ENCODE measurements at regions not wholly inside any gene's neighbourhood (a gene's known extent, or its start where the extent isn't known, plus 50 kb on each side); places are given as distances from the start of the nearest gene placed in this dataset.
A peak's percentile ranks its signal among the peaks of the same experiment; 100 is the strongest.

GRCh38 chr16:14341324-14342225, 270.5 kb downstream of the MRTFB start:
- WGBS (ENCODE audit: insufficient coverage, low coverage, missing lambda C conversion rate): 6% methylated on average over 4 of the region's 4 CpGs
- Histone ChIP-seq H3K9me1 (ENCODE audit: control insufficient read depth, insufficient read depth, low read length) (no peaks in the 10 kb centered on the region), H3K4me3 (no peak overlapping the region), H3K4me2 (ENCODE audit: insufficient read depth, low read length) (no peak overlapping the region), H3K36me3 (ENCODE audit: control insufficient read depth, insufficient read depth, low read length) (no peaks in the 10 kb centered on the region), H3K4me1 (replicated peaks in 1 of 2; ENCODE audit: control insufficient read depth in 2 of 2, insufficient read depth in 2 of 2, low read length in 2 of 2) (peaks cover 0 to 4% of the 10 kb centered on the region in 2 experiments; a peak in 2 of 5 replicates), H3K79me2 (ENCODE audit: control insufficient read depth, insufficient read depth, low read length) (no peaks in the 10 kb centered on the region), H3K27ac (ENCODE audit: extremely low read depth, low read depth, low read length) (no peak overlapping the region), H4K20me1 (replicated peaks; ENCODE audit: control insufficient read depth, insufficient read depth, low read length) (0 out of 2 replicates have a peak, but pooled peaks cover 3% of the 10 kb centered on the region), H3K9me3 (replicated peaks; ENCODE audit: control insufficient read depth, insufficient read depth, low read depth, low read length) (0 out of 2 replicates have a peak, but pooled peaks cover 3% of the 10 kb centered on the region), H2AFZ (ENCODE audit: low read depth, low read length) (no peak overlapping the region), H3K27me3 (ENCODE audit: control insufficient read depth in 2 of 2, insufficient read depth in 2 of 2, low read length in 2 of 2) (peaks cover 6 to 28% of the 10 kb centered on the region in 2 experiments; a peak in 4 of 5 replicates), H3K9ac (ENCODE audit: insufficient read depth in 1 of 2, low read depth in 2 of 2, low read length in 2 of 2) (no peak overlapping the region)
- TF ChIP-seq IFI16 (CRISPR knock-in tag; IDR thresholded peaks at IDR 0.05): no peak
- peak; percentile 97 for TF ChIP-seq ZNF431 (CRISPR knock-in tag; IDR thresholded peaks at IDR 0.05)
- no peak for TF ChIP-seq CHD2 (IDR thresholded peaks at IDR 0.05; ENCODE audit: low read depth, low read length)
- TF ChIP-seq PHB2 (IDR thresholded peaks at IDR 0.05; ENCODE audit: low read depth): no peak
- 0 out of 4 replicates have a peak, but pooled peaks of 1 of the 2 experiments have one; percentile 20 for TF ChIP-seq TRIM24 (IDR thresholded peaks at IDR 0.05)
- ATAC-seq (no peak), DNase-seq (ENCODE audit: extremely low read depth in 1 of 4, low spot score in 3 of 4) (no peak), FAIRE-seq (no peak)
- ChIA-PET POLR2A (interaction anchor here (0.9 kb wide), 1 partner anchor 12 kb away, joined by 4 read pairs; no protein-coding TSS in a partner anchor), CTCF (ENCODE audit: low intra/inter-chr PET ratio) (no interaction called here)
- in situ Hi-C loops (cut with MboI) (no loop called here), intact Hi-C loops (cut with micrococcal nuclease) (no loop called here)
- no TSS peak for BruUV-seq (replicated peaks)

DNA sequence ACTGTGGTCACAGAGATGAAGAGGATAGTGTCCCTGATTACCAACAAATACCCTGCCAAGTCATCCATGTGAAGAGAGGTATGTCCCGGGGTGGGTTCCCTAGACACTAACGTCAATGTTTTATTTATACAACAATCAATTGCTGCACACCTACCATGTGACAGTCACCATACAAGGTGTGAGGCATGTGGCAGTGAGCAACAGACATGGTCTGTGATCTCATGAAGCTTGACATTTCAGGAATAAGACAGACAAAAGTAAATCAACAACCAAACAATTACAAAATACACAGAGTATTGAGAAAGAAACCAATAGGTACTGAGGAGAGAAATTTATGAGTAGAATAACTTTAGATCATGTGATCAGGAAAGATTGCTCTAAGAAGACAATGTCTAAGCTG, 268.6 kb downstream of the MRTFB start:
- in situ Hi-C loops (cut with MboI) (no loop called here), intact Hi-C loops (cut with micrococcal nuclease) (no loop called here)
- Histone ChIP-seq H3K9me3 (replicated peaks; ENCODE audit: control insufficient read depth, insufficient read depth, low read depth, low read length) (peaks cover 10% of the 10 kb centered on the region), H3K4me3 (no peak overlapping the region), H3K4me1 (replicated peaks in 1 of 2; ENCODE audit: control insufficient read depth in 2 of 2, insufficient read depth in 2 of 2, low read length in 2 of 2) (peaks cover 0 to 4% of the 10 kb centered on the region in 2 experiments; a peak in 2 of 5 replicates), H4K20me1 (replicated peaks; ENCODE audit: control insufficient read depth, insufficient read depth, low read length) (no peaks in the 10 kb centered on the region), H3K79me2 (ENCODE audit: control insufficient read depth, insufficient read depth, low read length) (no peaks in the 10 kb centered on the region), H3K27me3 (ENCODE audit: control insufficient read depth in 2 of 2, insufficient read depth in 2 of 2, low read length in 2 of 2) (peaks cover 3 to 13% of the 10 kb centered on the region in 2 experiments; a peak in 4 of 5 replicates), H3K9ac (ENCODE audit: insufficient read depth in 1 of 2, low read depth in 2 of 2, low read length in 2 of 2) (no peak overlapping the region), H3K9me1 (ENCODE audit: control insufficient read depth, insufficient read depth, low read length) (no peaks in the 10 kb centered on the region), H3K27ac (ENCODE audit: extremely low read depth, low read depth, low read length) (no peak overlapping the region), H3K4me2 (ENCODE audit: insufficient read depth, low read length) (no peak overlapping the region), H2AFZ (ENCODE audit: low read depth, low read length) (no peak overlapping the region), H3K36me3 (ENCODE audit: control insufficient read depth, insufficient read depth, low read length) (no peaks in the 10 kb centered on the region)
- ATAC-seq (no peak), FAIRE-seq (no peak), DNase-seq (ENCODE audit: extremely low read depth in 1 of 4, low spot score in 3 of 4) (no peak)
- ChIA-PET POLR2A (no interaction called here), CTCF (ENCODE audit: low intra/inter-chr PET ratio) (no interaction called here)
- WGBS (ENCODE audit: insufficient coverage, low coverage, missing lambda C conversion rate): 4% methylated on average over 2 of the region's 2 CpGs
- TF ChIP-seq, protein P1, sequence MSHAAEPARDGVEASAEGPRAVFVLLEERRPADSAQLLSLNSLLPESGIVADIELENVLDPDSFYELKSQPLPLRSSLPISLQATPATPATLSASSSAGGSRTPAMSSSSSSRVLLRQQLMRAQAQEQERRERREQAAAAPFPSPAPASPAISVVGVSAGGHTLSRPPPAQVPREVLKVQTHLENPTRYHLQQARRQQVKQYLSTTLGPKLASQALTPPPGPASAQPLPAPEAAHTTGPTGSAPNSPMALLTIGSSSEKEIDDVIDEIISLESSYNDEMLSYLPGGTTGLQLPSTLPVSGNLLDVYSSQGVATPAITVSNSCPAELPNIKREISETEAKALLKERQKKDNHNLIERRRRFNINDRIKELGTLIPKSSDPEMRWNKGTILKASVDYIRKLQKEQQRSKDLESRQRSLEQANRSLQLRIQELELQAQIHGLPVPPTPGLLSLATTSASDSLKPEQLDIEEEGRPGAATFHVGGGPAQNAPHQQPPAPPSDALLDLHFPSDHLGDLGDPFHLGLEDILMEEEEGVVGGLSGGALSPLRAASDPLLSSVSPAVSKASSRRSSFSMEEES (CRISPR knock-in tag; IDR thresholded peaks at IDR 0.05): peak; percentile 54
- TF ChIP-seq SAP30 (IDR thresholded peaks at IDR 0.05; ENCODE audit: borderline replicate concordance, insufficient read depth, low read depth, low read length, poor library complexity, severe bottlenecking): no peak
- BruUV-seq (replicated peaks): no TSS peak
